Cardiac muscle cell (in vitro differentiated cells and primary cell): ENCODE measurements at regions not wholly inside any gene's neighbourhood (a gene's known extent, or its start where the extent isn't known, plus 50 kb on each side); places are given as distances from the start of the nearest gene placed in this dataset.
"Not testable (repeated sequence)": the region's sequence is repeated elsewhere in the genome, so short reads cannot be mapped to it uniquely, and the experiment has no call there.

Source experiments
- DNase-seq, 2 donors: peaks; one replicate each; pipeline versions ENCODE4 v3.0.0 to v3.0.0-alpha.2; 2010 to 2017; ENCODE audit warnings: low read depth in 1 of 2, low spot score in 1 of 2
- H3K27ac ChIP-seq: fragments of 200-600 bp; sonication (generic); 2 replicates; pipeline ENCODE4 v1.5.1; 2016
- H3K27me3 ChIP-seq: fragments of 200-600 bp; sonication (generic); 2 replicates; pipeline ENCODE4 v1.6.0; 2016; ENCODE audit warnings: control low read depth
- H3K36me3 ChIP-seq: fragments of 200-600 bp; sonication (generic); 2 replicates; pipeline ENCODE4 v1.5.1; 2016; ENCODE audit warnings: control low read depth
- H3K4me1 ChIP-seq: fragments of 200-600 bp; sonication (generic); 2 replicates; pipeline ENCODE4 v1.8.1; 2017; ENCODE audit warnings: low read depth, mild to moderate bottlenecking, mixed run types
- H3K4me3 ChIP-seq: fragments of 200-600 bp; sonication (generic); 2 replicates; pipeline ENCODE4 v1.5.1; 2016; ENCODE audit warnings: mild to moderate bottlenecking
- H3K9me3 ChIP-seq: fragments of 200-600 bp; sonication (generic); 2 replicates; pipeline ENCODE4 v1.5.1; 2017; ENCODE audit warnings: low read depth, mild to moderate bottlenecking, control low read depth
- CTCF ChIP-seq: IDR thresholded peaks from 2 replicates; pipeline ENCODE4 v1.5.1; 2012; ENCODE audit warnings: low read depth, mild to moderate bottlenecking, low read length

DNA sequence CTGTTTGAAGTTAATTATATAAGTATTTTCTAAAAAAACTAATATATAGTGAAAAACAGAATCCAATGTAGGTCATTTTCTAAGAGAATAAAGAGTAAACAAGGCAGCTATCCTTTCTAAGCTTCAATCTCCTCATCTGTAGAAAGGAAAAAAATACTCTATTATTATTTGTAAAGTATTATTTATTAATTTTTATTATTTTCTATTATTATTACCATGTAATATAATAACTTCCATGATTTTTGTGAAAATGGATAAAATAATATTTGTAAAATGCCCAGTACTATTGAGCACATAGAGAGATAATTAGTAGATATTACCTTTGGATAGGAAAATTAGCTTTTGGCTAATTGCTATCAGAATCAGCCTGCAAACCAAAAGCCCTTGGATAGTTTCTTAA, 684.4 kb downstream of the MTRR start:
- H3K27me3 ChIP-seq = no peaks in the 10 kb centered on the region
- no peak for DNase-seq
- no peaks in the 10 kb centered on the region for H3K4me1 ChIP-seq
- no peak overlapping the region for H3K27ac ChIP-seq
- H3K4me3 ChIP-seq = no peak overlapping the region
- no peaks in the 10 kb centered on the region for H3K9me3 ChIP-seq
- H3K36me3 ChIP-seq = no peaks in the 10 kb centered on the region
- TF ChIP-seq CTCF = no peak

- TF ChIP-seq CTCF = no peak
- Histone ChIP-seq H3K4me1 (no peaks in the 10 kb centered on the region), H3K27me3 (no peaks in the 10 kb centered on the region), H3K27ac (no peak overlapping the region), H3K36me3 (no peaks in the 10 kb centered on the region), H3K9me3 (no peaks in the 10 kb centered on the region), H3K4me3 (no peak overlapping the region)
- no peak for DNase-seq
These were observed 688.8 kb downstream of the MTRR start for GRCh38 chr5:8557728-8558127.

GRCh38 chr5:8560776-8561175, 691.8 kb downstream of the MTRR start:
- H3K36me3 ChIP-seq = no peaks in the 10 kb centered on the region
- H3K4me1 ChIP-seq = no peaks in the 10 kb centered on the region
- no peak for TF ChIP-seq CTCF
- no peak overlapping the region for H3K27ac ChIP-seq
- no peaks in the 10 kb centered on the region for H3K9me3 ChIP-seq
- H3K4me3 ChIP-seq = no peak overlapping the region
- no peak for DNase-seq
- H3K27me3 ChIP-seq = no peaks in the 10 kb centered on the region

- Histone ChIP-seq H3K36me3 (no peaks in the 10 kb centered on the region), H3K4me3 (no peak overlapping the region), H3K27me3 (no peaks in the 10 kb centered on the region), H3K27ac (no peak overlapping the region), H3K4me1 (no peaks in the 10 kb centered on the region), H3K9me3 (no peaks in the 10 kb centered on the region)
- DNase-seq = no peak
- TF ChIP-seq CTCF = no peak
These were observed 692.4 kb downstream of the MTRR start for GRCh38 chr5:8561224-8561840.

DNA sequence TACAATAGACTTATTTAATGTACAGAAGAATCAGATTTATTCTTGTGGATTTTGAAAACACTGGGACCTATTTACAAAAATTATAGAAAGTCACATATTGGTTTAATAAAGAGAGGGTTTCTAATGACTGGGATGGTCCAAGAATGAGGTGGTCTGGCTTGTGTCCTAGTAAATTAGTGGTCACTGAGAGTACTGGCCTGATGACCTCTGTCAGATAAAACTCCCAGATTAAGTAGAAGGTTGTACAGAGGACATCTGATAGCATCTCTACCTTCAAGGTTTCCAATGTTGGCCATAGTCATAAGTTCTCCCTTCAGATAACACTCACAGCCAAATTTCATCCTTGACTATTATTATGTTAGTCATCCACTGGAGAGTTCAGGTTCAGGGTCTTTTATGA, 692.9 kb downstream of the MTRR start:
- H3K4me3 ChIP-seq = no peak overlapping the region
- no peaks in the 10 kb centered on the region for H3K27me3 ChIP-seq
- TF ChIP-seq CTCF = no peak
- no peaks in the 10 kb centered on the region for H3K9me3 ChIP-seq
- no peaks in the 10 kb centered on the region for H3K4me1 ChIP-seq
- no peaks in the 10 kb centered on the region for H3K36me3 ChIP-seq
- no peak overlapping the region for H3K27ac ChIP-seq
- DNase-seq = no peak

GRCh38 chr5:8563540-8563939, 694.6 kb downstream of the MTRR start:
- H3K36me3 ChIP-seq, H3K4me3 ChIP-seq, H3K9me3 ChIP-seq, H3K27me3 ChIP-seq, H3K27ac ChIP-seq, DNase-seq, H3K4me1 ChIP-seq: not testable (repeated sequence)
